ENCODE measurements at regions not wholly inside any gene's neighbourhood (a gene's known extent, or its start where the extent isn't known, plus 50 kb on each side); places are given as distances from the start of the nearest gene placed in this dataset.

DNA sequence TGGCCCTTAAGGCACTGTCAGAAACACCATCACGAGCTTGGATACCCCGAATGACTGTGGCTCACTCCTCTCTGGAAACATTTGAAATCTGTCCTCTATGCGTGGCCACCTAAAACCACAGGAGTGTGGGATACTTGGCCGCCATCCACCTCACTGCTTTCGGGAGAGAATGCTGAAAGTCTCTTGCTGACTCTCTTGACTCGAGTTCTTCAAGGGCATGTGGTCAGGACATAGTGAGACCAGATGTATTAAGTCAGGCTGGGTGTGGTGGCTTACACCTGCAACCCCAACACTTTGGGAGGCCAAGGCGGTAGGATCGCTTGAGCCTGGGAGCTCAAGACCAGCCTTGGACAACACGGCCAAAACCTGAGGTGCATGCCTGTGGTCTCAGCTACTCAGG lies 174.7 kb upstream of the ALG10B start:
- TF ChIP-seq, protein P1, sequence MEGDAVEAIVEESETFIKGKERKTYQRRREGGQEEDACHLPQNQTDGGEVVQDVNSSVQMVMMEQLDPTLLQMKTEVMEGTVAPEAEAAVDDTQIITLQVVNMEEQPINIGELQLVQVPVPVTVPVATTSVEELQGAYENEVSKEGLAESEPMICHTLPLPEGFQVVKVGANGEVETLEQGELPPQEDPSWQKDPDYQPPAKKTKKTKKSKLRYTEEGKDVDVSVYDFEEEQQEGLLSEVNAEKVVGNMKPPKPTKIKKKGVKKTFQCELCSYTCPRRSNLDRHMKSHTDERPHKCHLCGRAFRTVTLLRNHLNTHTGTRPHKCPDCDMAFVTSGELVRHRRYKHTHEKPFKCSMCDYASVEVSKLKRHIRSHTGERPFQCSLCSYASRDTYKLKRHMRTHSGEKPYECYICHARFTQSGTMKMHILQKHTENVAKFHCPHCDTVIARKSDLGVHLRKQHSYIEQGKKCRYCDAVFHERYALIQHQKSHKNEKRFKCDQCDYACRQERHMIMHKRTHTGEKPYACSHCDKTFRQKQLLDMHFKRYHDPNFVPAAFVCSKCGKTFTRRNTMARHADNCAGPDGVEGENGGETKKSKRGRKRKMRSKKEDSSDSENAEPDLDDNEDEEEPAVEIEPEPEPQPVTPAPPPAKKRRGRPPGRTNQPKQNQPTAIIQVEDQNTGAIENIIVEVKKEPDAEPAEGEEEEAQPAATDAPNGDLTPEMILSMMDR (IDR thresholded peaks at IDR 0.05), result no peak
- Histone ChIP-seq H3K4me1 (ENCODE audit: low read depth) (peaks cover 7% of the 10 kb centered on the region), H3K36me3 (ENCODE audit: low read depth) (no peaks in the 10 kb centered on the region), H3K9me3 (peaks cover 5% of the 10 kb centered on the region), H3K4me3 (no peak overlapping the region)
- ATAC-seq (no peak), DNase-seq (no peak)
- intact Hi-C loops (cut with DNase I, micrococcal nuclease), result loop anchor here in 1 of 2 donors (5.0 kb wide), 1 partner anchor 175 kb away; the partner anchor contains the start of gene ALG10B

DNA sequence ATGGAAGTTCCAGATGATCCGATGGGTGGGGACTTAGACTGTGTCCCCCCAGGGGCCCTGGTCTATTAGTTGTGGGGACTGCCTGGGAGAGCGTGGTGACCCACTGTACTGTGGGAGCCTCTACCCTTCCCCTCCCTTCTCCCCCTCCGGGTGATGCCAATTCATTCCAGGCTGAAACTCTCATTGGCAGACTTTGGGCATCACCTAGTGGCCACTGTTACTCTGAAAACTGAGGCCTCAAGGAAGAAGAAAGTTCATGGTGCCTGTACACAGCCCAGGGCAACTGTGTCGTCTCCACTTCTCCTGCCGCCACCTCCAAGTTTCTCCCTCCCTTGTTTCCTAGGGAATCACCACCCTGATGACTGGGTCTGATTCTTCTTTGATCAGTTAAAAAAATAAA lies 173.6 kb upstream of the ALG10B start:
- no peak for ATAC-seq
- peaks cover 7% of the 10 kb centered on the region for H3K4me1 ChIP-seq (ENCODE audit: low read depth)
- intact Hi-C loops (cut with DNase I, micrococcal nuclease), result loop anchor here in 1 of 2 donors (5.0 kb wide), 1 partner anchor 174 kb away; the partner anchor contains the start of gene ALG10B
- TF ChIP-seq, protein P1 (IDR thresholded peaks at IDR 0.05), result no peak
- peak in 1 of 3 donors; percentile 5 for DNase-seq
- peaks cover 9% of the 10 kb centered on the region for H3K9me3 ChIP-seq
- H3K36me3 ChIP-seq (ENCODE audit: low read depth), result no peaks in the 10 kb centered on the region
- H3K4me3 ChIP-seq, result no peak overlapping the region

DNA sequence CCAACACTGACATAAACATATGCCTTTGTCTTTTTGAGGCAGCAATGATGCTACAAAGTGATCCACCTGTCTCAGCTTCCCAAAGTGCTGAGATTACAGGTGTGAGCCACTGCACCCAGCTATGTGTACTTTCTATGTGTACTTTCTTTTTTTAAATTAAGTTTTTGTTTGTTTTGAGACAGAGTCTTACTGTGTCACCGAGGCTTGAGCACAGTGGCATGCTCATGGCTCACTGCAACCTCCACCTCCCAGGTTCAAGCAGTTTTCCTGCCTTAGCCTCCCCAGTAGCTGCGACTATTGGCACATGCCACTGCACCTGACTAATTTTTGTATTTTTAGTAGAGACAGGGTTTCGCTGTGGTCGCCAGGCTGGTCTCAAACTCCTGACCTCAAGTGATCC lies 172.5 kb upstream of the ALG10B start:
- ATAC-seq, result no peak
- Histone ChIP-seq H3K36me3 (ENCODE audit: low read depth) (no peaks in the 10 kb centered on the region), H3K4me3 (no peak overlapping the region), H3K9me3 (peaks cover 9% of the 10 kb centered on the region), H3K4me1 (ENCODE audit: low read depth) (no peaks in the 10 kb centered on the region)
- no peak for DNase-seq
- intact Hi-C loops (cut with DNase I, micrococcal nuclease), result loop anchor here in 1 of 2 donors (5.0 kb wide), 1 partner anchor 173 kb away; the partner anchor contains the start of gene ALG10B
- TF ChIP-seq, protein P1 (IDR thresholded peaks at IDR 0.05), result no peak

DNA sequence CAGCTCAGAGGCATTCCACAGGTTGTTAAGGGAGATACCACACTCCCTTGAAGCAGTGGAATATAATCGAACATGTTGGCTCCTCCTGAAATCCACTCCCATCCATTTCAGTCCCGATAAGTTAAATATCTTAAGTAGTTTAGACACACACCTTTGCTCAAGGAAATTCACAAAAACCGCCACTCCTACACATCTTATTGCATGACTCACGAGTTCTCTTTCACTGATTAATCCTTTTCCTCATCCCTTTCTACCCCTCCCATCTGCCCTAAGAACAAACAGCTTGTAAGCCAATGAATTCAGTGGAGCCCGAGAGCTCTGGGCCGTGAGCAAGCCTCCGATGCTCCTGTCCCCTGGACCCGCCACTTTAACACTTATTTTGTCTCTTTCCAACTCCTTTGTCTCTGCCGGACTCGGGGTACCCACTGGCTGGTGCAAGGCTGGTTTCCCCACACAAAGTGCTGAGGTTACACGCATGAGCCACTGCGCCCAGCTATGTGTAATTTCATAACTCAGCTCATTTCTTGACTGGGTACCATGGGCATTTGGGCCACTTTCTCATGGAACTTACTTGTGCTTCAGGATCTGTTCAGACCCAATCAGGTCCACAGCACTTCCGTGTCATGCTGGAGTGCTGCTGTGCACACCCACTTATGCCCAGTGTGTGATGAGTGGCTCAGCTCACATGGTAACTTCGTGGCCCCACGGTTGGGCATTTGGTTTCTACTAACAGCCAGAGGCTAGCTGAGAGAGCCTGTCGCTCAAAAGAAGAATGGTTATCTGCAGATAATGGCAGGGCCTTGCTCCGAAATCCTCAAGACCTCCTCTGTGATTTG lies 171.8 kb upstream of the ALG10B start:
- TF ChIP-seq, protein P1 (IDR thresholded peaks at IDR 0.05), result no peak
- Histone ChIP-seq H3K9me3 (peaks cover 16% of the 10 kb centered on the region), H3K4me1 (ENCODE audit: low read depth) (no peaks in the 10 kb centered on the region), H3K4me3 (no peak overlapping the region), H3K36me3 (ENCODE audit: low read depth) (no peaks in the 10 kb centered on the region)
- ATAC-seq, result no peak
- intact Hi-C loops (cut with DNase I, micrococcal nuclease), result loop anchor here in 1 of 2 donors (5.0 kb wide), 1 partner anchor 172 kb away; the partner anchor contains the start of gene ALG10B
- DNase-seq, result no peak

DNA sequence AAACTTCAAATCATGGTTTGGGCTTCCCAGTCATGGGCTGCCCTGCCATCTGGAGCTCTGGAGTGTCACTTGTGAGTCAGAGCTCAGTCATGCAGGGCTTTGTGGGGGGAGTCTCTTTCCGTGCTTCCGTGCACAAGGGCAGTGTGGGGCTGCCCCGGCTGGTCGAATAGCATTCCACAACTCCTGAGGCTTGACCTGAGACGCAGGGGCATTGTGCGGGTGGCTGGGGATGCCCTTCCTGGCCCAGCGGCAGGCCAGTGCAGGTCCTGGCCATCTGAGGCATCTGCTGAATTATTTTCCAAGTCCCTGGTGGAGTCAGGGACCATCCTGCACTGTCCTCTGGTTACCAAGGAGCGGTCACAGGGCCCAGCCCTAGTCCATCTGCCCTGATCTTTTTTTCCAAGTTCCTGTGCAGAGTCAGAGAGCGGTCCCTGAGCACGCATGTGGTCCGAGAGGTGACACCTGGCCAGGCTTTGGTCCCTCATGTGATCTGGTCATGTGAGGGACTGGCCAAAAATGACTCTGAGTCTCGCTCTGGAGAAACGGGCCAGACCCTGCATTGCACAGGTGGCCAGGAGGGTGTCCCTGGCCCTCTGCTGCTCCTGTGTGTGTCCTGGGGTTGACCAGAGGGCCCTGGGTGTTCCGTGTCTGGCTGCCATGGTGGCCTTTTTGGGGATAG lies 167.0 kb upstream of the ALG10B start:
- Histone ChIP-seq H3K9me3 (peaks cover 31% of the 10 kb centered on the region), H3K4me3 (no peak overlapping the region), H3K4me1 (ENCODE audit: low read depth) (no peaks in the 10 kb centered on the region), H3K36me3 (ENCODE audit: low read depth) (no peaks in the 10 kb centered on the region)
- TF ChIP-seq, protein P1 (IDR thresholded peaks at IDR 0.05), result no peak
- DNase-seq (no peak), ATAC-seq (no peak)
- intact Hi-C loops (cut with DNase I, micrococcal nuclease), result no loop called here

All from mucosa of descending colon (tissue), 3 donors.